C1 segment of cervical spinal cord (tissue), 14 donors: ENCODE measurements at regions not wholly inside any gene's neighbourhood (a gene's known extent, or its start where the extent isn't known, plus 50 kb on each side); places are given as distances from the start of the nearest gene placed in this dataset.

Source experiments
- DNase-seq, 14 donors: peaks; one replicate each; lab custom pipeline; 2025; lab: John Stamatoyannopoulos, UW

- no peak for DNase-seq
Observed at GRCh38 chr13:95352486-95352885, 51.2 kb upstream of the ABCC4 start.

GRCh38 chr13:95354156-95354555 lies 52.9 kb upstream of the ABCC4 start:
- no peak for DNase-seq

- peak in 2 of 14 donors; percentile 6 to 8 for DNase-seq
Observed at GRCh38 chr13:95354680-95355487, 53.6 kb upstream of the ABCC4 start.

- no peak for DNase-seq
Observed at GRCh38 chr13:95355494-95355893, 54.2 kb upstream of the ABCC4 start.

GRCh38 chr13:95356916-95357315 lies 55.7 kb upstream of the ABCC4 start:
- DNase-seq, result no peak

GRCh38 chr13:95357875-95358274 lies 56.6 kb upstream of the ABCC4 start:
- no peak for DNase-seq

GRCh38 chr13:95360052-95360451 lies 58.8 kb upstream of the ABCC4 start:
- no peak for DNase-seq

- peak in 1 of 14 donors; percentile 6 for DNase-seq
Observed at GRCh38 chr13:95360464-95361097, 59.3 kb upstream of the ABCC4 start.

- DNase-seq, result no peak
Observed at GRCh38 chr13:95361686-95362085, 60.4 kb upstream of the ABCC4 start.

- DNase-seq, result no peak
Observed at GRCh38 chr13:95362666-95363065, 61.4 kb upstream of the ABCC4 start.

- no peak for DNase-seq
Observed at GRCh38 chr13:95367309-95367843, 66.1 kb upstream of the ABCC4 start.

- DNase-seq, result no peak
Observed at GRCh38 chr13:95368998-95369397, 67.7 kb upstream of the ABCC4 start.

- no peak for DNase-seq
Observed at GRCh38 chr13:95375706-95376105, 74.5 kb upstream of the ABCC4 start.

- no peak for DNase-seq
Observed at GRCh38 chr13:95378603-95379002, 77.4 kb upstream of the ABCC4 start.

- peak in 12 of 14 donors; percentile 2 to 70 (median 54) for DNase-seq
Observed at GRCh38 chr13:95380468-95381211, 79.4 kb upstream of the ABCC4 start.

- no peak for DNase-seq
Observed at GRCh38 chr13:95381212-95381527, 79.9 kb upstream of the ABCC4 start.

- DNase-seq, result no peak
Observed at GRCh38 chr13:95382411-95382810, 81.2 kb upstream of the ABCC4 start.

- DNase-seq, result no peak
Observed at GRCh38 chr13:95382916-95383315, 81.7 kb upstream of the ABCC4 start.

- no peak for DNase-seq
Observed at GRCh38 chr13:95385373-95385772, 84.1 kb upstream of the ABCC4 start.

GRCh38 chr13:95385798-95386197 lies 84.5 kb upstream of the ABCC4 start:
- DNase-seq, result no peak

- no peak for DNase-seq
Observed at GRCh38 chr13:95386370-95386769, 85.1 kb upstream of the ABCC4 start.

- DNase-seq, result peak in 4 of 14 donors; percentile 0 to 9 (median 6)
Observed at GRCh38 chr13:95387733-95388207, 86.5 kb upstream of the ABCC4 start.
